WERI-Rb-1 (cell line): ENCODE measurements at regions not wholly inside any gene's neighbourhood (a gene's known extent, or its start where the extent isn't known, plus 50 kb on each side); places are given as distances from the start of the nearest gene placed in this dataset.

ENCODE experiments used
- DNase-seq: peaks from one replicate; pipeline ENCODE4 v3.0.0-alpha.2; 2020
- H3K27ac ChIP-seq: fragments of 250-450 bp; sonication (Bioruptor Pico); 2 replicates; pipeline ENCODE4 v1.5.1; 2020; ENCODE audit warnings: mild to moderate bottlenecking, moderate library complexity
- H3K27me3 ChIP-seq: fragments of 250-450 bp; sonication (Bioruptor Pico); 2 replicates; pipeline ENCODE4 v1.5.1; 2021; ENCODE audit warnings: mild to moderate bottlenecking, low read depth, moderate library complexity; ENCODE audit not compliant: insufficient read depth, severe bottlenecking
- H3K36me3 ChIP-seq: fragments of 250-450 bp; sonication (Bioruptor Pico); 2 replicates; pipeline ENCODE4 v1.5.1; 2020; ENCODE audit warnings: mild to moderate bottlenecking, moderate library complexity
- H3K4me3 ChIP-seq: 2 replicates; pipeline ENCODE4 v1.5.1; 2011; ENCODE audit warnings: low read depth, mild to moderate bottlenecking, control low read depth, low read length
- H3K9me3 ChIP-seq: fragments of 250-450 bp; sonication (Bioruptor Pico); 2 replicates; pipeline ENCODE4 v1.5.1; 2021; ENCODE audit warnings: mild to moderate bottlenecking, moderate library complexity; ENCODE audit not compliant: severe bottlenecking
- TF ChIP-seq, protein P1 (sequence below): IDR thresholded peaks from 2 replicates; pipeline ENCODE4 v1.5.1; 2011; ENCODE audit warnings: low read depth, mild to moderate bottlenecking, control low read depth, inconsistent platforms, low read length

DNA sequence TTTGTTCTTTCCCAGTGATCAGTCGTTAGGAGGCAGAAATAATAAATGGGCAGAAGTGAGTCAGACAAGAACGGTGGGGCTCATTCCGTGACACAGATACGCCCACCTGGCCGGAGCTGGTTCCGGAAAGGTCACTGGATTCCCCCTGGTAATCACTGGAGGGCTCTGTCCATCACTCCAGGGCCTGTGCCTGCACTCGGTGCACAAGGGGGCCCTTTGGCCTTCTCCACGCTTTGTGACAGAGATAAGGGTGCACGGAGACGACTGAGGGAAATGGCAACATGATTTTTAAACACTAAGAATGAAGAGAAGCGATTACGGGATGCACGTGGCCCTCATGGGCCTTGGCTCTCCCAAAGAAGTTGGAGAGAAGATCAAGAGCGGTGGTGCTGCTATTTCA is 84.4 kb downstream of the PTGR3 start:
- H3K27ac ChIP-seq, result no peak overlapping the region
- no peaks in the 10 kb centered on the region for H3K9me3 ChIP-seq
- H3K27me3 ChIP-seq, result no peaks in the 10 kb centered on the region
- no peak for DNase-seq
- TF ChIP-seq, protein P1, sequence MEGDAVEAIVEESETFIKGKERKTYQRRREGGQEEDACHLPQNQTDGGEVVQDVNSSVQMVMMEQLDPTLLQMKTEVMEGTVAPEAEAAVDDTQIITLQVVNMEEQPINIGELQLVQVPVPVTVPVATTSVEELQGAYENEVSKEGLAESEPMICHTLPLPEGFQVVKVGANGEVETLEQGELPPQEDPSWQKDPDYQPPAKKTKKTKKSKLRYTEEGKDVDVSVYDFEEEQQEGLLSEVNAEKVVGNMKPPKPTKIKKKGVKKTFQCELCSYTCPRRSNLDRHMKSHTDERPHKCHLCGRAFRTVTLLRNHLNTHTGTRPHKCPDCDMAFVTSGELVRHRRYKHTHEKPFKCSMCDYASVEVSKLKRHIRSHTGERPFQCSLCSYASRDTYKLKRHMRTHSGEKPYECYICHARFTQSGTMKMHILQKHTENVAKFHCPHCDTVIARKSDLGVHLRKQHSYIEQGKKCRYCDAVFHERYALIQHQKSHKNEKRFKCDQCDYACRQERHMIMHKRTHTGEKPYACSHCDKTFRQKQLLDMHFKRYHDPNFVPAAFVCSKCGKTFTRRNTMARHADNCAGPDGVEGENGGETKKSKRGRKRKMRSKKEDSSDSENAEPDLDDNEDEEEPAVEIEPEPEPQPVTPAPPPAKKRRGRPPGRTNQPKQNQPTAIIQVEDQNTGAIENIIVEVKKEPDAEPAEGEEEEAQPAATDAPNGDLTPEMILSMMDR, result no peak
- H3K4me3 ChIP-seq, result no peak overlapping the region
- H3K36me3 ChIP-seq, result no peaks in the 10 kb centered on the region

DNA sequence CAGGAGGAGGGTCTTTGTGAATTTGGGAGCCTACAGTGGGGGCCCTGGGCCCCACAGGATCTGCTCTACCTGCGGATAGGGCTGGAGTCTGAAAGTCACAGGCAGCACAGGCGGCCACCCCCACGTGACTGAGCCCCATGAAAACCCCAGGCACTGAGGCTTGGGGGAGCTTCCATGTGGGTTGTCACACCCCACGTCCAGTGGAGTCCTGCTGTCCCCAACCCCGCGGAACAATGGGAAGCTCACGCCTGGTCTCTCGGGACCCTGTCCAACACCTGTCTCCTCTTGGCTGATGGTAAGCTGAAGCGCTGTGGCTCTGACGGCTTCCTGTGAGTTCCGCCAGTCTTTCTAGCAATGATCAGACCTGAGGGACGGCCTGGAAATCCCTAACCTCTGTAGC is 85.8 kb downstream of the PTGR3 start:
- H3K9me3 ChIP-seq, result no peaks in the 10 kb centered on the region
- no peaks in the 10 kb centered on the region for H3K27me3 ChIP-seq
- H3K27ac ChIP-seq, result no peak overlapping the region
- H3K36me3 ChIP-seq, result no peaks in the 10 kb centered on the region
- DNase-seq, result no peak
- no peak overlapping the region for H3K4me3 ChIP-seq
- TF ChIP-seq, protein P1, result no peak

DNA sequence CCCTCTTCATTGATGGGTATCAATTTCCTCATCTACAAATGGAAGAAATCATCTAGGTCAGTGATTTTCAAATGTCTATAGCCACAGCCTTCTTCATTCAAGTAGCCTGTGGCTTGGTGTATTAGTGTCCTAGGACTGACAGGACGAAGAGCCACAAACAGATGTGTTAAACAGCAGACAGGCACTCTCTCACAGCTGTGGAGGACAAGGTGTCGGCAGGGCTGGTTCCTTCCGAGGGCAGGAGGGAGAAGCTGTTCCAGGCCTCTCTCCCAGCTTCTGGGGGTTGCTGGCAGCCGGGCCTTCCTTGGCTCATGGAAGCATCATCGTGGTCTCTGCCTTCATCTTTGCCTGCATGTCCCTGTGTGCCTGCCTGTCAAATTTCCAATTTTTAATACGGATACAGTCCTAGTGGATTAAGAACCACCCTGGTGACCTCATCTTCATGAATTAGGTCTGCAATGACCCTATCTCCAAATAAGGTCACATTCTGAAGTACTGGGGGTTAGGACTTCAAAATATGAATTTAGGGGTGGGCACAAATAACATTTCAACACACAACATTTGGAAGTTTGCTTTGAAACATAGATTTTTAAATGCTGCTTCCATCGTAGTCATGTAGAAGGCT is 86.5 kb downstream of the PTGR3 start:
- Histone ChIP-seq H3K9me3 (no peaks in the 10 kb centered on the region), H3K36me3 (no peaks in the 10 kb centered on the region), H3K27ac (no peak overlapping the region), H3K27me3 (no peaks in the 10 kb centered on the region), H3K4me3 (no peak overlapping the region)
- DNase-seq, result no peak
- TF ChIP-seq, protein P1, result no peak

DNA sequence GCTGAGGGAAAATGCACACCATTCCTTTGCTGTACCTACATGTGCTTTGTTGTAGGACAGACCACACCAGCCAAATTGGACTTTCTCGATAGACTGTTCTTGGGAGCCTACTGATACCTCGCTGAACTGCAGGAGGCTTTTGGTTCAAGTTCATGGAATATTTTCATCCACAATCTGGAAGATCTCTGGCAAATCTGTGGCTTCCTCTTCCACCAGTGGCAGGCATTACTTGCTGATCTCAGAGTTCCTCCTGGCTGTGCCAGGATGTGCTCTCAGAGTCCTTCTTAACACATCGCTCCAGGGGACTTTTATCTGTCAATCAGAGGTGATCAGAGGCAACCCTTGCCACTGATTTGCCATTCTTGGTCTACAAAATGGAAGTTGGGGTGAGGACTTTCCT is 87.7 kb downstream of the PTGR3 start:
- H3K9me3 ChIP-seq, result no peaks in the 10 kb centered on the region
- H3K36me3 ChIP-seq, result no peaks in the 10 kb centered on the region
- no peaks in the 10 kb centered on the region for H3K27me3 ChIP-seq
- H3K4me3 ChIP-seq, result no peak overlapping the region
- DNase-seq, result no peak
- TF ChIP-seq, protein P1, result no peak
- no peak overlapping the region for H3K27ac ChIP-seq

DNA sequence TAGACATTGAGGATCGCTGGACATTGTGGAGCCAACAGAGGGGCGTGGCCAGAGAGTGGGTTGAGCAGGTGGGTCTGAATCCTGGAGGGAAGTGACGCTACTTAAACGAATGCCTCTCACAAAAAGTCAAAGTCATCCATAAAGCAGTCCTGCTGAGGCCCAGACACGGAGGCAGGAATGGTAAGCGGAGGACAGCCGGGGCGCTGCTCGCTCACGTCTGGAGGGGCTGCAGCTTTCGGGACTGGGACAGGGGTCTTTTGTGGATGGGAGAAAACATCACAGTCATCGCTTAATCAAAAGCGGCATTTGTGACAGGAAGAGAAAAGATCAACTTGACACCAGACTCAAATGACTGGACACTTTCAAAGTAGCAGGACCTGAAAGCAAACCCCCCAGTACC is 88.4 kb downstream of the PTGR3 start:
- Histone ChIP-seq H3K27me3 (no peaks in the 10 kb centered on the region), H3K9me3 (no peaks in the 10 kb centered on the region)

More for the DNA sequence above, 88.4 kb downstream of the PTGR3 start:
- no peak for DNase-seq
- Histone ChIP-seq H3K27ac (no peak overlapping the region), H3K36me3 (no peaks in the 10 kb centered on the region), H3K4me3 (no peak overlapping the region)
- TF ChIP-seq, protein P1, result no peak
